ENCODE measurements at regions not wholly inside any gene's neighbourhood (a gene's known extent, or its start where the extent isn't known, plus 50 kb on each side); places are given as distances from the start of the nearest gene placed in this dataset.

GRCh38 chr4:27148211-27148895 lies 287.7 kb downstream of the STIM2 start:
- TF ChIP-seq, protein P1, sequence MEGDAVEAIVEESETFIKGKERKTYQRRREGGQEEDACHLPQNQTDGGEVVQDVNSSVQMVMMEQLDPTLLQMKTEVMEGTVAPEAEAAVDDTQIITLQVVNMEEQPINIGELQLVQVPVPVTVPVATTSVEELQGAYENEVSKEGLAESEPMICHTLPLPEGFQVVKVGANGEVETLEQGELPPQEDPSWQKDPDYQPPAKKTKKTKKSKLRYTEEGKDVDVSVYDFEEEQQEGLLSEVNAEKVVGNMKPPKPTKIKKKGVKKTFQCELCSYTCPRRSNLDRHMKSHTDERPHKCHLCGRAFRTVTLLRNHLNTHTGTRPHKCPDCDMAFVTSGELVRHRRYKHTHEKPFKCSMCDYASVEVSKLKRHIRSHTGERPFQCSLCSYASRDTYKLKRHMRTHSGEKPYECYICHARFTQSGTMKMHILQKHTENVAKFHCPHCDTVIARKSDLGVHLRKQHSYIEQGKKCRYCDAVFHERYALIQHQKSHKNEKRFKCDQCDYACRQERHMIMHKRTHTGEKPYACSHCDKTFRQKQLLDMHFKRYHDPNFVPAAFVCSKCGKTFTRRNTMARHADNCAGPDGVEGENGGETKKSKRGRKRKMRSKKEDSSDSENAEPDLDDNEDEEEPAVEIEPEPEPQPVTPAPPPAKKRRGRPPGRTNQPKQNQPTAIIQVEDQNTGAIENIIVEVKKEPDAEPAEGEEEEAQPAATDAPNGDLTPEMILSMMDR (conservative IDR thresholded peaks at IDR 0.05; ENCODE audit: low read depth in 2 of 2) = no peak
- TF ChIP-seq JUNB (IDR thresholded peaks at IDR 0.05; ENCODE audit: unreplicated experiment) (no peak), EZH2 (IDR thresholded peaks at IDR 0.05; ENCODE audit: low read depth, unreplicated experiment) (no peak), ZNF114 (CRISPR knock-in tag; IDR thresholded peaks at IDR 0.05) (no peak), POLR2AphosphoS5 (IDR thresholded peaks at IDR 0.05; ENCODE audit: low read depth) (no peak)
- TF ChIP-seq, protein P2, sequence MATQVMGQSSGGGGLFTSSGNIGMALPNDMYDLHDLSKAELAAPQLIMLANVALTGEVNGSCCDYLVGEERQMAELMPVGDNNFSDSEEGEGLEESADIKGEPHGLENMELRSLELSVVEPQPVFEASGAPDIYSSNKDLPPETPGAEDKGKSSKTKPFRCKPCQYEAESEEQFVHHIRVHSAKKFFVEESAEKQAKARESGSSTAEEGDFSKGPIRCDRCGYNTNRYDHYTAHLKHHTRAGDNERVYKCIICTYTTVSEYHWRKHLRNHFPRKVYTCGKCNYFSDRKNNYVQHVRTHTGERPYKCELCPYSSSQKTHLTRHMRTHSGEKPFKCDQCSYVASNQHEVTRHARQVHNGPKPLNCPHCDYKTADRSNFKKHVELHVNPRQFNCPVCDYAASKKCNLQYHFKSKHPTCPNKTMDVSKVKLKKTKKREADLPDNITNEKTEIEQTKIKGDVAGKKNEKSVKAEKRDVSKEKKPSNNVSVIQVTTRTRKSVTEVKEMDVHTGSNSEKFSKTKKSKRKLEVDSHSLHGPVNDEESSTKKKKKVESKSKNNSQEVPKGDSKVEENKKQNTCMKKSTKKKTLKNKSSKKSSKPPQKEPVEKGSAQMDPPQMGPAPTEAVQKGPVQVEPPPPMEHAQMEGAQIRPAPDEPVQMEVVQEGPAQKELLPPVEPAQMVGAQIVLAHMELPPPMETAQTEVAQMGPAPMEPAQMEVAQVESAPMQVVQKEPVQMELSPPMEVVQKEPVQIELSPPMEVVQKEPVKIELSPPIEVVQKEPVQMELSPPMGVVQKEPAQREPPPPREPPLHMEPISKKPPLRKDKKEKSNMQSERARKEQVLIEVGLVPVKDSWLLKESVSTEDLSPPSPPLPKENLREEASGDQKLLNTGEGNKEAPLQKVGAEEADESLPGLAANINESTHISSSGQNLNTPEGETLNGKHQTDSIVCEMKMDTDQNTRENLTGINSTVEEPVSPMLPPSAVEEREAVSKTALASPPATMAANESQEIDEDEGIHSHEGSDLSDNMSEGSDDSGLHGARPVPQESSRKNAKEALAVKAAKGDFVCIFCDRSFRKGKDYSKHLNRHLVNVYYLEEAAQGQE (IDR thresholded peaks at IDR 0.05; ENCODE audit: unreplicated experiment) = no peak
